ENCODE measurements at regions not wholly inside any gene's neighbourhood (a gene's known extent, or its start where the extent isn't known, plus 50 kb on each side); places are given as distances from the start of the nearest gene placed in this dataset.

DNA sequence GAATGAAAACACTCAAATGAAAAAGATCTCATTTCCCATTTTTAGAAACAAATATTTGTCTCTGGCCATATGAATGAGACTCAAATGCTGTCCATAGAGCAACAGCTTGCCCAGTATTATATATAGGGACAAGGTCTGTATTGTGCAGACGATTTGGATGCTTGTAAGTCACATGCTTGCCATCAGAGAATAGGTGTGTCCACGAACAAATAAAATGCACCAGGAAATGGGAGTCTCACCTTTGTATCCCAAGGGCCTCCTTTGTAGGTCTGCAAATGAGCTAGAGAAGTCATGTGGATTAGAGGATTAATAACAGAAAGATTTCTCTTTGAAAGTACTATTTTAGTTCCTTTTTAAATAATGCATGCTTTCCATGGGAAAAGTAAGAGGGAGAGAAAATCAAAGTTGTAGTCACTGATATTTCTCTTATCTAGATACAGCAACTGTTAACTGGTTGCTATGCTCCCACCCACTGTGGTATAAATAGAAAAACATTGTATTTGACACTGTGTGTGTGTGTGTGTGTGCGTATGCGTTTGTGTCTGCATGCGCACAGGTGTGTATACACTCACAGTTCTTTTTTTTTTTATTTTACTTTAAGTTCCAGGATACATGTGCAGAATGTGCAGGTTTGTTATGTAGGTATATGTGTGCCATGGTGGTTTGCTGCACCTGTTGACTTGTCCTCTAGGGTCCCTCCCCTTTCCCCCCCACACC lies 383.4 kb upstream of the ARRDC4 start:
- Histone ChIP-seq H3K27ac (no peak overlapping the region), H3K4me3 (no peak overlapping the region), H3K4me1 (ENCODE audit: low read depth) (no peaks in the 10 kb centered on the region), H3K27me3 (no peaks in the 10 kb centered on the region), H3K9me3 (ENCODE audit: low read depth) (no peaks in the 10 kb centered on the region), H3K36me3 (no peaks in the 10 kb centered on the region)
- TF ChIP-seq, protein P1, sequence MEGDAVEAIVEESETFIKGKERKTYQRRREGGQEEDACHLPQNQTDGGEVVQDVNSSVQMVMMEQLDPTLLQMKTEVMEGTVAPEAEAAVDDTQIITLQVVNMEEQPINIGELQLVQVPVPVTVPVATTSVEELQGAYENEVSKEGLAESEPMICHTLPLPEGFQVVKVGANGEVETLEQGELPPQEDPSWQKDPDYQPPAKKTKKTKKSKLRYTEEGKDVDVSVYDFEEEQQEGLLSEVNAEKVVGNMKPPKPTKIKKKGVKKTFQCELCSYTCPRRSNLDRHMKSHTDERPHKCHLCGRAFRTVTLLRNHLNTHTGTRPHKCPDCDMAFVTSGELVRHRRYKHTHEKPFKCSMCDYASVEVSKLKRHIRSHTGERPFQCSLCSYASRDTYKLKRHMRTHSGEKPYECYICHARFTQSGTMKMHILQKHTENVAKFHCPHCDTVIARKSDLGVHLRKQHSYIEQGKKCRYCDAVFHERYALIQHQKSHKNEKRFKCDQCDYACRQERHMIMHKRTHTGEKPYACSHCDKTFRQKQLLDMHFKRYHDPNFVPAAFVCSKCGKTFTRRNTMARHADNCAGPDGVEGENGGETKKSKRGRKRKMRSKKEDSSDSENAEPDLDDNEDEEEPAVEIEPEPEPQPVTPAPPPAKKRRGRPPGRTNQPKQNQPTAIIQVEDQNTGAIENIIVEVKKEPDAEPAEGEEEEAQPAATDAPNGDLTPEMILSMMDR (IDR thresholded peaks at IDR 0.05; ENCODE audit: low read depth, low read length): no peak
- no peak for DNase-seq (ENCODE audit: low read depth in 1 of 2, low spot score in 1 of 2)

DNA sequence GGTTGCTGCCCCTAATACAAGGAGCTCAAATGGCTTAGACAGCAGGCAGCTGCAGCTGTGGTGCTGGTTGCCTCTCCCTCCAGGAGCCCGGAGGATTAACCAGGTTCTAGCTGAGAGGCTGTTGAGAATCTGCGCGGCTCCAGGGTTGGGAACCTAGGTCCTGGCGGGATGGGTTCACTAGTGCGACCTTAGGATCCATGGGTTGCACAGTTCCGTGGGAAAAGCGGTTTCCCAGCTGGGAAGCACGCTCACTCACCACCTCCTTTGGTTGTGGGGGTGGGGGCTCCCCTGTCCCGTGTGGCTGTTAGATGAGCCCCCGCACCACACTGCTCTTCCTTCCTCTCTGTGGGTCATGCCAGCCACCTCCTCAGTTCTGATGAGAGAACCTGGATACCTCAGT lies 375.1 kb upstream of the ARRDC4 start:
- Histone ChIP-seq H3K9me3 (ENCODE audit: low read depth) (no peaks in the 10 kb centered on the region), H3K27me3 (no peaks in the 10 kb centered on the region), H3K36me3 (no peaks in the 10 kb centered on the region), H3K4me1 (ENCODE audit: low read depth) (no peaks in the 10 kb centered on the region), H3K4me3 (no peak overlapping the region), H3K27ac (no peak overlapping the region)
- DNase-seq (ENCODE audit: low read depth in 1 of 2, low spot score in 1 of 2): no peak
- TF ChIP-seq, protein P1 (IDR thresholded peaks at IDR 0.05; ENCODE audit: low read depth, low read length): no peak

DNA sequence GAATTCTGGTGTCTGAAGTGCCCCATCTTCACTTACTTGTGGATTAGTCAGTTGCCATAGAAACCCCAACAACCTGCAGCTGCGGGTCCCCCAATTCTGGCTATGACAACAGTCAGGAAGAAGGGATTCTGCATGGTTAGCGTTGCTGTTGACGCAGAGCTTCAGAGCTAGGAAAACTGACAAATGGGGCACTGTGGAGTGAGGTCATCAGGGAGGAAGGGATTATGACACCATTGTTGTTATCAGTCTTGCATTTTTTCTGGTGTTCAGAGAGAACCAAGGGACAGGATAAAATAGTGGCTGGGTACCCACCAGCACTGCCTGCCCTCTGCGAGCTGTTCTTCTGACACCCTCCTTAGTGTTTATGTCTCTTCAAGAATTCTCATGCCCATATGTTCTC lies 367.7 kb upstream of the ARRDC4 start:
- peaks cover 4% of the 10 kb centered on the region for H3K4me1 ChIP-seq (ENCODE audit: low read depth)
- DNase-seq (ENCODE audit: low read depth in 1 of 2, low spot score in 1 of 2): no peak
- TF ChIP-seq, protein P1 (IDR thresholded peaks at IDR 0.05; ENCODE audit: low read depth, low read length): no peak

DNA sequence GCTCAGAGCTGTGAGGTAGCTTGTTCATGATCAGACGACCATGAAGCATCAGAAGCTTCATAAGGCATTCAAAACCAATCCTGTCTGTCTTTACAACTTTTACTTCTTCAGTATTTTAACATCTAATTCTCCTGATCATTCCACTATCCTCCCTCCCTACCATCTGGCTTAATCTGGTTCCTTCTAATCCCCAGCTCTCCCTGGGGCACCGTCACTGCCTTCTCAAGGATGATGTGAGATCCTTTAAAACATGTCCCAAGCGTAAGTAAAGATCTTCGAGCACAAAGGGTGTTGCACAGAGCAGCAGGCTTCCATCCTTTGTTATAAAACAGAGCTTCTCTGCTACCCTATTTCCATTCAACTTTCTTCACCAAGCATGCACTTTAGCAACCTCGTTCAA lies 362.7 kb upstream of the ARRDC4 start:
- Histone ChIP-seq H3K27ac (no peak overlapping the region), H3K36me3 (no peaks in the 10 kb centered on the region)
- TF ChIP-seq, protein P1 (IDR thresholded peaks at IDR 0.05; ENCODE audit: low read depth, low read length): no peak

More for the DNA sequence above, 367.7 kb upstream of the ARRDC4 start:
- no peaks in the 10 kb centered on the region for H3K9me3 ChIP-seq (ENCODE audit: low read depth)
- no peaks in the 10 kb centered on the region for H3K27me3 ChIP-seq
- no peak overlapping the region for H3K4me3 ChIP-seq
- H3K27ac ChIP-seq: no peak overlapping the region
- no peaks in the 10 kb centered on the region for H3K36me3 ChIP-seq

DNA sequence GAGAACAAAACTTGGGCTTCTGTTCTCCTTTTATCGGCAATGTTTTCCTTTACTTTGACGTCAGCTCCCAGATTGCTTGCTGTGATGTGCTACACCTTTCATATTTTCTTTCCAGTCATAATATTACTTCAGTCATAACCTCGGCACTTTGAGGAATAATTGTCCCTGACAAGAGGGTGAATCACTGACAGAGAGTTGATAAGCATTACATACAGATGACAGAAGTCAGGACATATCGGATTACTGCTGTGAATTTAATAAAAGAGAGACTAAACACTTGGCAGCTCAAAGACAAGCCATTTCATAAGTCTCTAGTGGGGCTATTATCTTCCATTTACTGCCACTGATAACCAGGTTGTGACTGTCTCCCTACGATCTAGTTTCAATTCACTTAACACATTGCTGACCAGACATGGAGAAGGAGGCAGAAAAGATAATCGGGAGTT lies 362.1 kb upstream of the ARRDC4 start:
- Histone ChIP-seq H3K9me3 (ENCODE audit: low read depth) (no peaks in the 10 kb centered on the region), H3K4me1 (ENCODE audit: low read depth) (peaks cover 15% of the 10 kb centered on the region), H3K27me3 (no peaks in the 10 kb centered on the region), H3K4me3 (no peak overlapping the region), H3K36me3 (no peaks in the 10 kb centered on the region), H3K27ac (peak overlapping the region; percentile 37)
- DNase-seq (ENCODE audit: low read depth in 1 of 2, low spot score in 1 of 2): no peak
- TF ChIP-seq, protein P1 (IDR thresholded peaks at IDR 0.05; ENCODE audit: low read depth, low read length): no peak

More for the DNA sequence above, 362.7 kb upstream of the ARRDC4 start:
- Histone ChIP-seq H3K9me3 (ENCODE audit: low read depth) (no peaks in the 10 kb centered on the region), H3K4me1 (ENCODE audit: low read depth) (peaks cover 15% of the 10 kb centered on the region), H3K27me3 (no peaks in the 10 kb centered on the region), H3K4me3 (no peak overlapping the region)
- no peak for DNase-seq (ENCODE audit: low read depth in 1 of 2, low spot score in 1 of 2)
